ENCODE measurements at regions not wholly inside any gene's neighbourhood (a gene's known extent, or its start where the extent isn't known, plus 50 kb on each side); places are given as distances from the start of the nearest gene placed in this dataset.

DNA sequence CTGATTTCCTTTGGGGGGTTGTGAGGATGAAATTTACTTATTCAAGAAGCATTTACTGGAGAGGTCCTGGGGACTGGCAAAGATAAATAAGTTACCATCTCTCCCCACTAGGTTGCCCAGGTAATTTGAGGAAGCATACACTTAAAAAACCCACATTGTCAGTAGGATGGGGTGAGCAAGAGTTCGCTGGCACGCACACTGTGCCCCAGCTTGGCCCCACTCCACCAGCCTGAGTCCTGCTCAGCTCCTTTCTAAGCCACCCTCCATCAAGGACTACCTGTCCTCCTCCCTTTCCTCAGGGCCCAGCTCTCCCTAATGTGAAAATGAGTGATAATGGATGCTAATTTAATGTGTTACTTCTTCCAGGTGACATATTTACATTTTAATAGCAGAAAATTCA, 216.5 kb upstream of the PLET1 start:
- TF ChIP-seq, protein P1, sequence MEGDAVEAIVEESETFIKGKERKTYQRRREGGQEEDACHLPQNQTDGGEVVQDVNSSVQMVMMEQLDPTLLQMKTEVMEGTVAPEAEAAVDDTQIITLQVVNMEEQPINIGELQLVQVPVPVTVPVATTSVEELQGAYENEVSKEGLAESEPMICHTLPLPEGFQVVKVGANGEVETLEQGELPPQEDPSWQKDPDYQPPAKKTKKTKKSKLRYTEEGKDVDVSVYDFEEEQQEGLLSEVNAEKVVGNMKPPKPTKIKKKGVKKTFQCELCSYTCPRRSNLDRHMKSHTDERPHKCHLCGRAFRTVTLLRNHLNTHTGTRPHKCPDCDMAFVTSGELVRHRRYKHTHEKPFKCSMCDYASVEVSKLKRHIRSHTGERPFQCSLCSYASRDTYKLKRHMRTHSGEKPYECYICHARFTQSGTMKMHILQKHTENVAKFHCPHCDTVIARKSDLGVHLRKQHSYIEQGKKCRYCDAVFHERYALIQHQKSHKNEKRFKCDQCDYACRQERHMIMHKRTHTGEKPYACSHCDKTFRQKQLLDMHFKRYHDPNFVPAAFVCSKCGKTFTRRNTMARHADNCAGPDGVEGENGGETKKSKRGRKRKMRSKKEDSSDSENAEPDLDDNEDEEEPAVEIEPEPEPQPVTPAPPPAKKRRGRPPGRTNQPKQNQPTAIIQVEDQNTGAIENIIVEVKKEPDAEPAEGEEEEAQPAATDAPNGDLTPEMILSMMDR (IDR thresholded peaks at IDR 0.05; ENCODE audit: low read depth, low read length), result no peak
- no peak for TF ChIP-seq EZH2phosphoT487 (IDR thresholded peaks at IDR 0.05; ENCODE audit: low read depth)

Data from OCI-LY3 (cell line).